Caki2 (cell line): ENCODE measurements at regions not wholly inside any gene's neighbourhood (a gene's known extent, or its start where the extent isn't known, plus 50 kb on each side); places are given as distances from the start of the nearest gene placed in this dataset.

Source experiments
- DNase-seq: peaks from one replicate; pipeline ENCODE4 v3.0.0-alpha.2; 2015; ENCODE audit warnings: low read depth
- in situ Hi-C: cut with HindIII; loops from 2 replicates; pipeline ENCODE4 v1.10.0; 2016; ENCODE audit warnings: low sequenced_read_pairs, low pct_unique_long_range_greater_than_20kb, mixed read lengths

DNA sequence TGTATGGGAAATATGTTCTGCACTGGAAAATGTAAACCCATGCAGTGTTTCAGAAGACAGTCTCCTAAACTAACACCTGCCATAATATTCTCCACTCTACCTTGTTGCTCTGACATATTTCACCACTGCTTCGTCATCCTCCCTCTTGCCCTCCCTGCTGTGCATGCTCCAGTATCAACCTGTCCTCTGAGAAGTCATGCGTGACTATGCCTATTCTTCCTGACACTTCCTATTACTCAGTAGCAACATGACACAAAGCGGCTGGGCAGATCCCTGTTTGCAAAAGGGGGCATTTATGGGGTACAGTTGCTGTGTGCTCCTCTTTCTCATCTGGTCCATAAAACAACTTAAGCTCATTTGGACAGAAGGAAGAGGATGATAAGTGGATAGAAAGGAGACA, 805.6 kb upstream of the EEF2KMT start:
- DNase-seq: peak; percentile 26
- in situ Hi-C loops: no loop called here

- DNase-seq: peak; percentile 48
Observed at GRCh38 chr16:5900046-5900445, 802.5 kb upstream of the EEF2KMT start.

DNA sequence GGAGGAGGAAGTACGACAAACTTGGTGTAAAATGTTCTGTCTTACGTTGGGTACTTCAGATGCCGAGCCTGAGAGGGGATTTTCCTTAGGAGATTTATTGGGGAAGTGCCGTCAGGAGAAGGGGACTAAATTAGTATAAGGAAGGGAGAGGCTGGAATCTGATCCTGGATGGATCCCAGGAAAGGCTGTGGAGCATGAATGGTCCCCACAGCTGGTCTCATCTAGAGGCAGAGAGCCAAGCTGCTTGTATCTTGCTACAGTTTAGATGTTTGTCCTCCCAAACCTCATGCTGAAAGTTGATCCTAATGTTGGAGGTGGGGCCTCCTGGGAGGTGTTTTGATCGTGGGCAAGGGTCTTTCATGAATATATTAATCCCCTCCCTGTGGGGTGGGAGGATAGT, 798.4 kb upstream of the EEF2KMT start:
- DNase-seq: no peak
- in situ Hi-C loops: no loop called here

More at GRCh38 chr16:5900046-5900445, 802.5 kb upstream of the EEF2KMT start:
- in situ Hi-C loops: no loop called here

DNA sequence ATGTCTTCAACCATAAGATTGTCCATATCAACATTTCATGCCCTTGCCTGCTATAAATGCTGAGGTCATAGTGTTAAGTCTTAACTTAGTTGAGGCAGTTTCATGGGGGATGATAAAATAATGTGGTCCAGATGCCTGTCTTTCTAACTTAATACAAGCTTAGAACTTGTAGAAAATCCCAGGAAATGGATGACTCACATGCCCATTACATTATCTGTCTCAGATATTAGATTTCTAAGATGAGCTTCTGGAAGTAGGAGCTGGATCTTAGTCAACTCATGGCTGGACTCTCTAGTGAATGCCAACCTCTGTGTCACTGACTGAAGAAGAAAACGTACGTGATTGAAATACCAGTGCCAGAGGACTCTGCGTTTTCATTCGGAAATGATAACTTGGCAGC, 797.5 kb upstream of the EEF2KMT start:
- in situ Hi-C loops: no loop called here
- DNase-seq: no peak

DNA sequence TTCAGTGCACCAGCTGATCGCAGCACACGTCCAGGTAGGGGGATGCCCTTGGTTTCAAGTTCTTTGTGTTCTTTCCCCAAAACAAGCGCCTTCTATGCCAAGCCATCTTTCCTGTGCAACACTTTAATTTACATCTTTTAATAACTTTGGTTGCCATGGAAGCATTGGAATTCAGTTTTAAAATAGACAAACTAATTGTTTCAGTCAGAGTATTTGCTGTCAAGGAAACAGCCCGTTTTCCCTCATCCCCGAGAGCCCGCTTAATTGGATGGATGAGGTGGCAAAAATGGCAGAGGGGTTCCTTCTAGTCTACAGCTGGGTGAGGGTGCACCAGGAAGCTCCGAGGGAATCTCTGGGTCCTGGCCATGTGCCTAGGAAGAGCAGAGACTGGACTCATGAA, 793.7 kb upstream of the EEF2KMT start:
- in situ Hi-C loops: no loop called here
- no peak for DNase-seq

GRCh38 chr16:5885521-5885920, 787.9 kb upstream of the EEF2KMT start:
- no peak for DNase-seq
- in situ Hi-C loops: no loop called here

- in situ Hi-C loops: no loop called here
- no peak for DNase-seq
Observed at GRCh38 chr16:5884996-5885395, 787.4 kb upstream of the EEF2KMT start.

GRCh38 chr16:5884339-5884738, 786.7 kb upstream of the EEF2KMT start:
- in situ Hi-C loops: no loop called here
- no peak for DNase-seq

DNA sequence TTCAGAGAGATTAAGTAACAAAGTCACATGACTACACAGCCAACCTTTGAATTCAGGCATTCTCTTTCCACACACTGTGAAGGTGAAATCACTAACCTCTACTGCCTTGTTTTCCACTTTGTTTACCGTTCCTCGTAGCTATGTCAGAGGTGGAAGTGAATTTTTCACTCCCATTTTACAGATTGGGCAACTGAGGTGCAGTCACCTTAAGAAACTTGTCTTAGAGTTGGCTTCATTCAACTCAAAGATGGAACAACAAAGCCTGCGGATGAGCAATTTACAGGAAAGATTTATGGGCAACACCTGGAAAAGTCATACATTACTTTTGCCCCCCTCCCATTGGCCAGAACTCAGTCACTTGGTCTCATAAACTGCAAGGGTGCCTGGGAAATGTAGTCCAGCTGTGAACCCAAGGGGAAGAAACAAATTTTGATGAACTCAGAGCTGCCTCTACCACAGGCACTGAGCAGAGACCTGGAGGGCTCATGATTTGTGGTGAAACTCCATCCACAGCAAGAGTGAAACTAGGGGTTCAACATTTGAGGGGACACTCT, 784.6 kb upstream of the EEF2KMT start:
- DNase-seq: no peak
- in situ Hi-C loops: no loop called here

GRCh38 chr16:5875416-5875815, 777.8 kb upstream of the EEF2KMT start:
- in situ Hi-C loops: no loop called here
- no peak for DNase-seq

- in situ Hi-C loops: no loop called here
- DNase-seq: no peak
Observed at GRCh38 chr16:5874899-5875298, 777.3 kb upstream of the EEF2KMT start.

GRCh38 chr16:5873221-5873620, 775.6 kb upstream of the EEF2KMT start:
- in situ Hi-C loops: no loop called here
- no peak for DNase-seq

GRCh38 chr16:5870886-5871691, 773.5 kb upstream of the EEF2KMT start:
- DNase-seq: no peak
- in situ Hi-C loops: no loop called here

GRCh38 chr16:5867250-5867649, 769.7 kb upstream of the EEF2KMT start:
- in situ Hi-C loops: no loop called here

DNA sequence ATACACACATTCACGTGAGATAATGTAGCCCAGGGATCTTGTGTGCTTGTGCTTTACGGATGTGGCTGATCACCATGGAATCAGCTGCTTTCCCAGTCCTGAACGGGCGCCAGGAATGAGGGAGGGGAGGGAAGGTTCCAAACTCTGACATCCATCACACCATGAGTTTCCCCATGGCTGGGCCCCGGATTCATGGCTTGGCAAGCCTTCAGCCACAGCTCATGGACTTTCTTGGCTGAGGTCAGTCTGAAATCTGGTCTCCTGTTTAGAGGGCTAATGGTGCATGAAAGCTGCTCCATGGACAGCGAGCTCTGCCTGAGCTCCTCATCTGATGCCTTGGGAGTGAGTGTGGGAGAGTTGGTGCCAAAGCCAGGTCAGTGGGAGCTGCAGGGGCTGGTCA, 767.6 kb upstream of the EEF2KMT start:
- in situ Hi-C loops: no loop called here
- DNase-seq: peak; percentile 91

More at GRCh38 chr16:5867250-5867649, 769.7 kb upstream of the EEF2KMT start:
- DNase-seq: no peak

- in situ Hi-C loops: no loop called here
- DNase-seq: no peak
Observed at GRCh38 chr16:5863071-5863606, 765.5 kb upstream of the EEF2KMT start.

GRCh38 chr16:5862103-5862840, 764.7 kb upstream of the EEF2KMT start:
- DNase-seq: no peak

GRCh38 chr16:5861241-5861640, 763.6 kb upstream of the EEF2KMT start:
- DNase-seq: no peak
- in situ Hi-C loops: no loop called here

More at GRCh38 chr16:5862103-5862840, 764.7 kb upstream of the EEF2KMT start:
- in situ Hi-C loops: no loop called here

- in situ Hi-C loops: no loop called here
- DNase-seq: no peak
Observed at GRCh38 chr16:5858180-5858579, 760.6 kb upstream of the EEF2KMT start.
